ENCODE measurements at regions not wholly inside any gene's neighbourhood (a gene's known extent, or its start where the extent isn't known, plus 50 kb on each side); places are given as distances from the start of the nearest gene placed in this dataset.

DNA sequence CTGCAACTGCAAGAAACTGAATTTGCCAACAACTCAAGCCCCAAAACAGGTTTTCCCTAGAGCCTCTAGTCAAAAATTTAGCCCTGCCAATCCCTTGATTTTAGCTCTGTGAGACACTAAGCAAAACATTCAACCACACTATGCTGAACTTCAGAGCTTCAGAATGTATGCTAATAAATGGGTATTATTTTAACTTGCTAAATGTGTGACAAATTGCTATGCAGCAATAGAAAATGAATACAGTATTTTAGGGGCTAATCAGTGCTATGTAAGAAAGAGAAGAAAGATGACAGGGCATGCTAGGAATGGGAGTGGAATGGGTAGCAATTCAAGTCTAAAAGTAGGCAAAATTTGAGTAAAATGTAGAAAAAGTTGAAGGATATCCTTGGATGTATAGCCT is 223.9 kb upstream of the NOL4 start:
- TF ChIP-seq, protein P1, sequence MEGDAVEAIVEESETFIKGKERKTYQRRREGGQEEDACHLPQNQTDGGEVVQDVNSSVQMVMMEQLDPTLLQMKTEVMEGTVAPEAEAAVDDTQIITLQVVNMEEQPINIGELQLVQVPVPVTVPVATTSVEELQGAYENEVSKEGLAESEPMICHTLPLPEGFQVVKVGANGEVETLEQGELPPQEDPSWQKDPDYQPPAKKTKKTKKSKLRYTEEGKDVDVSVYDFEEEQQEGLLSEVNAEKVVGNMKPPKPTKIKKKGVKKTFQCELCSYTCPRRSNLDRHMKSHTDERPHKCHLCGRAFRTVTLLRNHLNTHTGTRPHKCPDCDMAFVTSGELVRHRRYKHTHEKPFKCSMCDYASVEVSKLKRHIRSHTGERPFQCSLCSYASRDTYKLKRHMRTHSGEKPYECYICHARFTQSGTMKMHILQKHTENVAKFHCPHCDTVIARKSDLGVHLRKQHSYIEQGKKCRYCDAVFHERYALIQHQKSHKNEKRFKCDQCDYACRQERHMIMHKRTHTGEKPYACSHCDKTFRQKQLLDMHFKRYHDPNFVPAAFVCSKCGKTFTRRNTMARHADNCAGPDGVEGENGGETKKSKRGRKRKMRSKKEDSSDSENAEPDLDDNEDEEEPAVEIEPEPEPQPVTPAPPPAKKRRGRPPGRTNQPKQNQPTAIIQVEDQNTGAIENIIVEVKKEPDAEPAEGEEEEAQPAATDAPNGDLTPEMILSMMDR (IDR thresholded peaks at IDR 0.05; ENCODE audit: low read length): no peak
- TF ChIP-seq EZH2 (optimal IDR thresholded peaks at IDR 0.05; ENCODE audit: low read depth, low read length): no peak

All from MM.1S (cell line).